ENCODE measurements at regions not wholly inside any gene's neighbourhood (a gene's known extent, or its start where the extent isn't known, plus 50 kb on each side); places are given as distances from the start of the nearest gene placed in this dataset.
"Not testable (repeated sequence)": the region's sequence is repeated elsewhere in the genome, so short reads cannot be mapped to it uniquely, and the experiment has no call there.

GRCh38 chr12:102294568-102294967 is 96.9 kb upstream of the PMCH start:
- CTCF ChIA-PET = no interaction called here
- Histone ChIP-seq H3K27ac (ENCODE audit: low read depth in 1 of 2, low read length in 2 of 2) (no peak overlapping the region), H3K4me3 (ENCODE audit: low read length) (no peak overlapping the region), H3K9me3 (ENCODE audit: control insufficient read depth in 1 of 2, insufficient read depth in 1 of 2, low read length in 2 of 2) (peaks cover 0 to 10% of the 10 kb centered on the region in 2 experiments), H3K27me3 (ENCODE audit: control insufficient read depth in 1 of 2, insufficient read depth in 2 of 2, low read length in 2 of 2) (no peaks in the 10 kb centered on the region), H3K36me3 (ENCODE audit: insufficient read depth, low read length) (no peaks in the 10 kb centered on the region), H3K4me1 (ENCODE audit: insufficient read depth, low read length) (no peaks in the 10 kb centered on the region)
- Mint-ChIP-seq H3K4me1 (ENCODE audit: low read depth) (no peaks in the 10 kb centered on the region), H3K9me3 (peaks cover 5% of the 10 kb centered on the region), H3K4me3 (no peak overlapping the region), H3K27me3 (no peaks in the 10 kb centered on the region), H3K36me3 (ENCODE audit: low read depth) (no peaks in the 10 kb centered on the region), H3K27ac (no peak overlapping the region)
- intact Hi-C loops (cut with DNase I, micrococcal nuclease) = no loop called here
- DNase-seq (no peak), ATAC-seq (ENCODE audit: poor library complexity) (no peak)
- TF ChIP-seq CTCF (IDR thresholded peaks at IDR 0.05) = no peak
- POLR2A ChIA-PET = no interaction called here

GRCh38 chr12:102291498-102292440 is 94.1 kb upstream of the PMCH start:
- H3K27ac ChIP-seq (ENCODE audit: low read depth in 1 of 2, low read length in 2 of 2) = not testable (repeated sequence)

GRCh38 chr12:102289702-102290101 is 92.1 kb upstream of the PMCH start:
- DNase-seq; H3K4me3 ChIP-seq (ENCODE audit: low read length); H3K4me1 Mint-ChIP-seq (ENCODE audit: low read depth); H3K27ac ChIP-seq (ENCODE audit: low read depth in 1 of 2, low read length in 2 of 2); H3K27ac Mint-ChIP-seq; H3K36me3 ChIP-seq (ENCODE audit: insufficient read depth, low read length); intact Hi-C loops (cut with DNase I, micrococcal nuclease); H3K27me3 Mint-ChIP-seq; H3K4me3 Mint-ChIP-seq; POLR2A ChIA-PET; ATAC-seq (ENCODE audit: poor library complexity); H3K27me3 ChIP-seq (ENCODE audit: control insufficient read depth in 1 of 2, insufficient read depth in 2 of 2, low read length in 2 of 2); H3K36me3 Mint-ChIP-seq (ENCODE audit: low read depth); H3K4me1 ChIP-seq (ENCODE audit: insufficient read depth, low read length); CTCF ChIA-PET: not testable (repeated sequence)
- peaks cover 0 to 13% of the 10 kb centered on the region in 2 experiments for H3K9me3 ChIP-seq (ENCODE audit: control insufficient read depth in 1 of 2, insufficient read depth in 1 of 2, low read length in 2 of 2)
- H3K9me3 Mint-ChIP-seq = peaks cover 11% of the 10 kb centered on the region

More at GRCh38 chr12:102291498-102292440, 94.1 kb upstream of the PMCH start:
- H3K36me3 Mint-ChIP-seq (ENCODE audit: low read depth); CTCF ChIA-PET; DNase-seq; H3K27me3 ChIP-seq (ENCODE audit: control insufficient read depth in 1 of 2, insufficient read depth in 2 of 2, low read length in 2 of 2); ATAC-seq (ENCODE audit: poor library complexity); H3K9me3 Mint-ChIP-seq; H3K36me3 ChIP-seq (ENCODE audit: insufficient read depth, low read length); H3K4me3 ChIP-seq (ENCODE audit: low read length); H3K4me3 Mint-ChIP-seq; H3K4me1 Mint-ChIP-seq (ENCODE audit: low read depth); H3K27ac Mint-ChIP-seq; H3K27me3 Mint-ChIP-seq; H3K4me1 ChIP-seq (ENCODE audit: insufficient read depth, low read length); POLR2A ChIA-PET; intact Hi-C loops (cut with DNase I, micrococcal nuclease): not testable (repeated sequence)
- peaks cover 0 to 13% of the 10 kb centered on the region in 2 experiments for H3K9me3 ChIP-seq (ENCODE audit: control insufficient read depth in 1 of 2, insufficient read depth in 1 of 2, low read length in 2 of 2)

- CTCF ChIA-PET = no interaction called here
- H3K27me3 Mint-ChIP-seq = no peaks in the 10 kb centered on the region
- intact Hi-C loops (cut with DNase I, micrococcal nuclease) = no loop called here
- no peaks in the 10 kb centered on the region for H3K36me3 Mint-ChIP-seq (ENCODE audit: low read depth)
- no peak overlapping the region for H3K4me3 ChIP-seq (ENCODE audit: low read length)
- H3K4me3 Mint-ChIP-seq = no peak overlapping the region
- H3K9me3 Mint-ChIP-seq = peaks cover 2% of the 10 kb centered on the region
- H3K27ac Mint-ChIP-seq = no peak overlapping the region
- POLR2A ChIA-PET = no interaction called here
- no peaks in the 10 kb centered on the region for H3K4me1 ChIP-seq (ENCODE audit: insufficient read depth, low read length)
- DNase-seq (no peak), ATAC-seq (ENCODE audit: poor library complexity) (no peak)
- H3K36me3 ChIP-seq (ENCODE audit: insufficient read depth, low read length) = no peaks in the 10 kb centered on the region
- H3K27ac ChIP-seq (ENCODE audit: low read depth in 1 of 2, low read length in 2 of 2) = no peak overlapping the region
- no peaks in the 10 kb centered on the region for H3K9me3 ChIP-seq (ENCODE audit: control insufficient read depth in 1 of 2, insufficient read depth in 1 of 2, low read length in 2 of 2)
- no peak for TF ChIP-seq CTCF (IDR thresholded peaks at IDR 0.05)
- no peaks in the 10 kb centered on the region for H3K4me1 Mint-ChIP-seq (ENCODE audit: low read depth)
- no peaks in the 10 kb centered on the region for H3K27me3 ChIP-seq (ENCODE audit: control insufficient read depth in 1 of 2, insufficient read depth in 2 of 2, low read length in 2 of 2)
Observed at GRCh38 chr12:102281231-102281630, 83.6 kb upstream of the PMCH start.

GRCh38 chr12:102255687-102256086 is 58.1 kb upstream of the PMCH start:
- H3K36me3 ChIP-seq (ENCODE audit: insufficient read depth, low read length); POLR2A ChIA-PET; H3K4me1 ChIP-seq (ENCODE audit: insufficient read depth, low read length); H3K27me3 ChIP-seq (ENCODE audit: control insufficient read depth in 1 of 2, insufficient read depth in 2 of 2, low read length in 2 of 2); H3K4me3 ChIP-seq (ENCODE audit: low read length); H3K27ac ChIP-seq (ENCODE audit: low read depth in 1 of 2, low read length in 2 of 2); intact Hi-C loops (cut with DNase I, micrococcal nuclease); H3K36me3 Mint-ChIP-seq (ENCODE audit: low read depth); CTCF ChIA-PET; DNase-seq; H3K4me3 Mint-ChIP-seq; ATAC-seq (ENCODE audit: poor library complexity); H3K4me1 Mint-ChIP-seq (ENCODE audit: low read depth); H3K27ac Mint-ChIP-seq; H3K9me3 ChIP-seq (ENCODE audit: control insufficient read depth in 1 of 2, insufficient read depth in 1 of 2, low read length in 2 of 2): not testable (repeated sequence)
- Mint-ChIP-seq H3K9me3 (peaks cover 12% of the 10 kb centered on the region), H3K27me3 (peaks cover 11% of the 10 kb centered on the region)

- H3K36me3 ChIP-seq (ENCODE audit: insufficient read depth, low read length); H3K4me3 Mint-ChIP-seq; intact Hi-C loops (cut with DNase I, micrococcal nuclease); POLR2A ChIA-PET; ATAC-seq (ENCODE audit: poor library complexity); H3K27ac Mint-ChIP-seq; H3K4me1 ChIP-seq (ENCODE audit: insufficient read depth, low read length); H3K4me3 ChIP-seq (ENCODE audit: low read length); H3K9me3 ChIP-seq (ENCODE audit: control insufficient read depth in 1 of 2, insufficient read depth in 1 of 2, low read length in 2 of 2); H3K27ac ChIP-seq (ENCODE audit: low read depth in 1 of 2, low read length in 2 of 2); DNase-seq; H3K27me3 ChIP-seq (ENCODE audit: control insufficient read depth in 1 of 2, insufficient read depth in 2 of 2, low read length in 2 of 2); H3K9me3 Mint-ChIP-seq; H3K4me1 Mint-ChIP-seq (ENCODE audit: low read depth); H3K36me3 Mint-ChIP-seq (ENCODE audit: low read depth): not testable (repeated sequence)
- peaks cover 11% of the 10 kb centered on the region for H3K27me3 Mint-ChIP-seq
- CTCF ChIA-PET = interaction anchor here (0.8 kb wide), 1 partner anchor 13 kb away, joined by 3 read pairs; no protein-coding TSS in a partner anchor
Observed at GRCh38 chr12:102251005-102251404, 53.4 kb upstream of the PMCH start.
